ENCODE measurements at regions not wholly inside any gene's neighbourhood (a gene's known extent, or its start where the extent isn't known, plus 50 kb on each side); places are given as distances from the start of the nearest gene placed in this dataset.

DNA sequence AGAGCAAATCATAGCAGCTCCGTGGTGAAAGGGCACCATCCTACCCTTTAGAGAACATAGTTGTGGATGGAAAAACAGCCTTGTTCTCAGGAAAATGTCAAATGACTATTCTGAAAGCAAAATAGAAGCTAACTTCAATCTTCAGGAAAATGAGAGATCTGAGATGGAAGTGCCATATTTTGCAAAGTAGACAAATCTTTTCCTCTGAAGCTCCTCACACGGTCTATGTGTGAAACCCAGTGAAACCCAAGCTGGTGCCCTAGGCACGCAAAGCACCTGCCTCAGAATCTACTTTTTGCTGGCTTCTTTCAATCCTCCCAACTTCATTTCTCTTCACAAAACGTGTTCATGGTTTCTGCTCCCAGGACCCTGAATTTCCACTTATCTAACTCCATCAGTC lies 325.2 kb upstream of the CDH4 start:
- Histone ChIP-seq H3K9me3 (ENCODE audit: control extremely low read depth in 1 of 5, control insufficient read depth in 4 of 5, insufficient read depth in 2 of 5, low read depth in 1 of 5, low read length in 4 of 5) (no peaks in the 10 kb centered on the region), H3K4me3 (ENCODE audit: control insufficient read depth in 1 of 7, extremely low read depth in 1 of 7, insufficient read depth in 4 of 7, low read depth in 2 of 7, low read length in 6 of 7) (no peak overlapping the region), H3K36me3 (ENCODE audit: control insufficient read depth in 4 of 4, insufficient read depth in 4 of 4, low read length in 3 of 4) (no peaks in the 10 kb centered on the region), H3K27ac (ENCODE audit: insufficient read depth in 1 of 2, low read depth in 1 of 2, low read length in 2 of 2, poor library complexity in 1 of 2, severe bottlenecking in 2 of 2) (no peak overlapping the region), H3K27me3 (replicated peaks in 2 of 5; ENCODE audit: control insufficient read depth in 4 of 5, insufficient read depth in 5 of 5, low read length in 4 of 5) (peaks cover 0 to 20% (median 0%) of the 10 kb centered on the region in 5 experiments), H3K4me1 (ENCODE audit: control extremely low read depth in 1 of 4, control insufficient read depth in 4 of 4, insufficient read depth in 4 of 4, low read length in 3 of 4) (no peaks in the 10 kb centered on the region)
- no peak for DNase-seq
- WGBS (ENCODE audit: insufficient coverage): 83% methylated on average over 3 of the region's 4 CpGs
- POLR2A ChIA-PET: no interaction called here
- CTCF ChIA-PET: no interaction called here

DNA sequence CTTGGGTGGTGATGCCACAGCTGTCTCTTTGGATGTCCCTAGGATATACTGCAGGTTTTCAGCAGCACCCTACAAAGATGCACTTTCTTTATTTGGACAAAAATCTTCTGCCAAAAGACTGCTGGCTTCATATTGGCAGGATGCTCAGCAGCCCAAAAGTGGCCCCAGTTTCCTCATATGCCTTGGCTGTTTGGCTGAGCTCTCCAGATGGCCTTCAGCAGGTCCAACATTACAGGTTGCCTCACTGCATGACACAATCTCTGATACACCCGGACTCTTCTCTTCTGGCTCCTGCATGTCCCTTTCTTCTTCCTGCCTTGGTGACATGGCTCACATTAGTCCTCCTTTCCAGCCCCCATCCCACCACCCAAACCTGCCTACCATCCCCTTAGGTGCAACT lies 323.7 kb upstream of the CDH4 start:
- POLR2A ChIA-PET: no interaction called here
- CTCF ChIA-PET: no interaction called here
- no peak overlapping the region for H3K4me3 ChIP-seq (ENCODE audit: control insufficient read depth in 1 of 7, extremely low read depth in 1 of 7, insufficient read depth in 4 of 7, low read depth in 2 of 7, low read length in 6 of 7)
- H3K36me3 ChIP-seq (ENCODE audit: control insufficient read depth in 4 of 4, insufficient read depth in 4 of 4, low read length in 3 of 4): no peaks in the 10 kb centered on the region
- no peaks in the 10 kb centered on the region for H3K4me1 ChIP-seq (ENCODE audit: control extremely low read depth in 1 of 4, control insufficient read depth in 4 of 4, insufficient read depth in 4 of 4, low read length in 3 of 4)
- peaks cover 0 to 2% (median 0%) of the 10 kb centered on the region in 5 experiments for H3K9me3 ChIP-seq (ENCODE audit: control extremely low read depth in 1 of 5, control insufficient read depth in 4 of 5, insufficient read depth in 2 of 5, low read depth in 1 of 5, low read length in 4 of 5)
- H3K27me3 ChIP-seq (replicated peaks in 2 of 5; ENCODE audit: control insufficient read depth in 4 of 5, insufficient read depth in 5 of 5, low read length in 4 of 5): peaks cover 0 to 14% (median 0%) of the 10 kb centered on the region in 5 experiments
- no peak overlapping the region for H3K27ac ChIP-seq (ENCODE audit: insufficient read depth in 1 of 2, low read depth in 1 of 2, low read length in 2 of 2, poor library complexity in 1 of 2, severe bottlenecking in 2 of 2)
- DNase-seq: no peak
- 80% methylated on average over 1 of the region's 1 CpG for WGBS (ENCODE audit: insufficient coverage)

DNA sequence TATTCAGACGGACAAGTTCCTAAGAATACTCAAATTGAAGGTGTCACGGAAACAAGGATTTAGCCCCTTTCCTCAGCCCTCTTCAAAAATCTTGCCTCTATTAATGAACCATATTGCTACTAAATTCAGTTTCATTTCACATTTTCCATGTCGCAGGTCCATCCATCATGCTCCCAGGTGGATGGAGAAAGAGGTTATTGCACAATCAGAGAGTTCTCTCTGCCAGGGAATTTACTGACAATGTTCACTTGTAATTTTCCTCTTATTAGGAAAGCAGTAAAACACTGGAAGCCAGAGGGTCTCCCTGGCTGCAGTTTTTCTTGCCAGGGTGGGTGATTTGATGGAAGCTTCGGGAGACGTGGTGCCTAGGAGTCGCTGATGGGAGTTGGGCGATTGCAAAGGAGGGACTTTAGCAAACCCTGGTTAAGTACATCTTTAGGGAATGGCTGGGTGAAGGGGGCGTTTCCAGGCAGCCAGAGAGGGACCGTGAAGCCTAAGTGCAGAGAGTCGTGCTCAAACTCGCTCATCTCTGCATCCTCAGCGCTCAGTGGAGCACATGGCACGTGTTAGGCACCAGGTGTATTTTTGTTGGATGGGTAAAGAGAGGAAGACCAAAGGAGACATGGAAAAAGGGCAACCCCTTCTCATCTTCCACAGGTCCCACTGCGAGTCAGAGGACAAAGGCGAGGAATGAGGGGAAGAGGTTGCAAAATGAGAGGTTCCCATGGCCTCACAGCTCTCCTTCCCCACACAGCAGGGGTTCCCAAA lies 321.9 kb upstream of the CDH4 start:
- no peaks in the 10 kb centered on the region for H3K36me3 ChIP-seq (ENCODE audit: control insufficient read depth in 4 of 4, insufficient read depth in 4 of 4, low read length in 3 of 4)
- WGBS (ENCODE audit: insufficient coverage): 92% methylated on average over 11 of the region's 15 CpGs
- peaks cover 0 to 2% (median 0%) of the 10 kb centered on the region in 5 experiments for H3K9me3 ChIP-seq (ENCODE audit: control extremely low read depth in 1 of 5, control insufficient read depth in 4 of 5, insufficient read depth in 2 of 5, low read depth in 1 of 5, low read length in 4 of 5)
- peaks cover 0 to 11% (median 0%) of the 10 kb centered on the region in 5 experiments for H3K27me3 ChIP-seq (replicated peaks in 2 of 5; ENCODE audit: control insufficient read depth in 4 of 5, insufficient read depth in 5 of 5, low read length in 4 of 5)
- no peak overlapping the region for H3K4me3 ChIP-seq (ENCODE audit: control insufficient read depth in 1 of 7, extremely low read depth in 1 of 7, insufficient read depth in 4 of 7, low read depth in 2 of 7, low read length in 6 of 7)
- ChIA-PET CTCF (no interaction called here), POLR2A (no interaction called here)
- H3K27ac ChIP-seq (ENCODE audit: insufficient read depth in 1 of 2, low read depth in 1 of 2, low read length in 2 of 2, poor library complexity in 1 of 2, severe bottlenecking in 2 of 2): no peak overlapping the region
- no peaks in the 10 kb centered on the region for H3K4me1 ChIP-seq (ENCODE audit: control extremely low read depth in 1 of 4, control insufficient read depth in 4 of 4, insufficient read depth in 4 of 4, low read length in 3 of 4)
- no peak for DNase-seq

GRCh38 chr20:60931696-60932095 lies 320.4 kb upstream of the CDH4 start:
- 24% methylated on average over 4 of the region's 4 CpGs for WGBS (ENCODE audit: insufficient coverage)
- Histone ChIP-seq H3K9me3 (ENCODE audit: control extremely low read depth in 1 of 5, control insufficient read depth in 4 of 5, insufficient read depth in 2 of 5, low read depth in 1 of 5, low read length in 4 of 5) (peaks cover 0 to 2% (median 0%) of the 10 kb centered on the region in 5 experiments), H3K27me3 (replicated peaks in 2 of 5; ENCODE audit: control insufficient read depth in 4 of 5, insufficient read depth in 5 of 5, low read length in 4 of 5) (peaks cover 0 to 8% (median 0%) of the 10 kb centered on the region in 5 experiments), H3K27ac (ENCODE audit: insufficient read depth in 1 of 2, low read depth in 1 of 2, low read length in 2 of 2, poor library complexity in 1 of 2, severe bottlenecking in 2 of 2) (no peak overlapping the region), H3K4me1 (ENCODE audit: control extremely low read depth in 1 of 4, control insufficient read depth in 4 of 4, insufficient read depth in 4 of 4, low read length in 3 of 4) (no peaks in the 10 kb centered on the region), H3K36me3 (ENCODE audit: control insufficient read depth in 4 of 4, insufficient read depth in 4 of 4, low read length in 3 of 4) (no peaks in the 10 kb centered on the region), H3K4me3 (ENCODE audit: control insufficient read depth in 1 of 7, extremely low read depth in 1 of 7, insufficient read depth in 4 of 7, low read depth in 2 of 7, low read length in 6 of 7) (no peak overlapping the region)
- DNase-seq: no peak
- POLR2A ChIA-PET: no interaction called here
- CTCF ChIA-PET: interaction anchor here (1.1 kb wide), 1 partner anchor 24 kb away, joined by 3 read pairs; no protein-coding TSS in a partner anchor

GRCh38 chr20:60934724-60935123 lies 317.3 kb upstream of the CDH4 start:
- Histone ChIP-seq H3K27ac (ENCODE audit: insufficient read depth in 1 of 2, low read depth in 1 of 2, low read length in 2 of 2, poor library complexity in 1 of 2, severe bottlenecking in 2 of 2) (no peak overlapping the region), H3K36me3 (ENCODE audit: control insufficient read depth in 4 of 4, insufficient read depth in 4 of 4, low read length in 3 of 4) (no peaks in the 10 kb centered on the region), H3K9me3 (ENCODE audit: control extremely low read depth in 1 of 5, control insufficient read depth in 4 of 5, insufficient read depth in 2 of 5, low read depth in 1 of 5, low read length in 4 of 5) (peaks cover 0 to 2% (median 0%) of the 10 kb centered on the region in 5 experiments), H3K27me3 (replicated peaks in 2 of 5; ENCODE audit: control insufficient read depth in 4 of 5, insufficient read depth in 5 of 5, low read length in 4 of 5) (peaks cover 0 to 11% (median 0%) of the 10 kb centered on the region in 5 experiments), H3K4me3 (ENCODE audit: control insufficient read depth in 1 of 7, extremely low read depth in 1 of 7, insufficient read depth in 4 of 7, low read depth in 2 of 7, low read length in 6 of 7) (no peak overlapping the region), H3K4me1 (ENCODE audit: control extremely low read depth in 1 of 4, control insufficient read depth in 4 of 4, insufficient read depth in 4 of 4, low read length in 3 of 4) (no peaks in the 10 kb centered on the region)
- ChIA-PET POLR2A (no interaction called here), CTCF (no interaction called here)
- 100% methylated on average over 2 of the region's 3 CpGs for WGBS (ENCODE audit: insufficient coverage)
- DNase-seq: no peak

DNA sequence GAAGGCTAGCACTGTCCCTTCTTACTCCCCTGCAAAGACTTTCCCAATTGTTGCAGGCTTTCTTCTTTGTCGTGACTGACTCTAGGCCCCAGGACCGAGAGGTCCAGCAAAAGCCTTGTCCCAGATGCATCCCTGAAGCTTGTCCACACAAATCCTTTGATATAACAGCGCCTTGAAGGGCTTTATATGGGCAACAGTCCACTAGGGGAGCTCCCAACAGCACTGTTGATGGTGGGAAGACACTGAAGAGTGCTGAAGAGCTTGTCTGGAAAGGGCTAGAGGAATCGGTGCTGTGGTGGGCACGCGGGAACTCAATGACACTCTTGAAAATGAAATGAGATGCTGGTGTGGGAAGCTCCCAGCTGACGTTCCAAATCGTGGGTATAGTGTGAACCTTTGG lies 316.1 kb upstream of the CDH4 start:
- H3K36me3 ChIP-seq (ENCODE audit: control insufficient read depth in 4 of 4, insufficient read depth in 4 of 4, low read length in 3 of 4): no peaks in the 10 kb centered on the region
- CTCF ChIA-PET: no interaction called here
- no peak overlapping the region for H3K4me3 ChIP-seq (ENCODE audit: control insufficient read depth in 1 of 7, extremely low read depth in 1 of 7, insufficient read depth in 4 of 7, low read depth in 2 of 7, low read length in 6 of 7)
- WGBS (ENCODE audit: insufficient coverage): 67% methylated on average over 3 of the region's 8 CpGs
- peaks cover 0 to 2% (median 0%) of the 10 kb centered on the region in 5 experiments for H3K9me3 ChIP-seq (ENCODE audit: control extremely low read depth in 1 of 5, control insufficient read depth in 4 of 5, insufficient read depth in 2 of 5, low read depth in 1 of 5, low read length in 4 of 5)
- H3K27ac ChIP-seq (ENCODE audit: insufficient read depth in 1 of 2, low read depth in 1 of 2, low read length in 2 of 2, poor library complexity in 1 of 2, severe bottlenecking in 2 of 2): no peak overlapping the region
- POLR2A ChIA-PET: no interaction called here
- DNase-seq: no peak
- peaks cover 0 to 8% (median 0%) of the 10 kb centered on the region in 5 experiments for H3K27me3 ChIP-seq (replicated peaks in 2 of 5; ENCODE audit: control insufficient read depth in 4 of 5, insufficient read depth in 5 of 5, low read length in 4 of 5)
- H3K4me1 ChIP-seq (ENCODE audit: control extremely low read depth in 1 of 4, control insufficient read depth in 4 of 4, insufficient read depth in 4 of 4, low read length in 3 of 4): no peaks in the 10 kb centered on the region

GRCh38 chr20:60937585-60937984 lies 314.5 kb upstream of the CDH4 start:
- H3K4me3 ChIP-seq (ENCODE audit: control insufficient read depth in 1 of 7, extremely low read depth in 1 of 7, insufficient read depth in 4 of 7, low read depth in 2 of 7, low read length in 6 of 7): no peak overlapping the region
- 90% methylated on average over 8 of the region's 10 CpGs for WGBS (ENCODE audit: insufficient coverage)
- POLR2A ChIA-PET: no interaction called here
- no peak for DNase-seq
- no peak overlapping the region for H3K27ac ChIP-seq (ENCODE audit: insufficient read depth in 1 of 2, low read depth in 1 of 2, low read length in 2 of 2, poor library complexity in 1 of 2, severe bottlenecking in 2 of 2)
- no peaks in the 10 kb centered on the region for H3K9me3 ChIP-seq (ENCODE audit: control extremely low read depth in 1 of 5, control insufficient read depth in 4 of 5, insufficient read depth in 2 of 5, low read depth in 1 of 5, low read length in 4 of 5)
- CTCF ChIA-PET: no interaction called here
- H3K4me1 ChIP-seq (ENCODE audit: control extremely low read depth in 1 of 4, control insufficient read depth in 4 of 4, insufficient read depth in 4 of 4, low read length in 3 of 4): no peaks in the 10 kb centered on the region
- no peaks in the 10 kb centered on the region for H3K36me3 ChIP-seq (ENCODE audit: control insufficient read depth in 4 of 4, insufficient read depth in 4 of 4, low read length in 3 of 4)
- H3K27me3 ChIP-seq (replicated peaks in 2 of 5; ENCODE audit: control insufficient read depth in 4 of 5, insufficient read depth in 5 of 5, low read length in 4 of 5): peaks cover 0 to 8% (median 0%) of the 10 kb centered on the region in 5 experiments

Measured in common myeloid progenitor, CD34-positive (primary cell).